GM12878 (cell line): ENCODE measurements at regions not wholly inside any gene's neighbourhood (a gene's known extent, or its start where the extent isn't known, plus 50 kb on each side); places are given as distances from the start of the nearest gene placed in this dataset.

Experiments
- ATAC-seq: fragments of 200-7000 bp; cut with Tn5 transposase; 3 replicates; pipeline ENCODE4 v1.9.1; 2020; ENCODE audit warnings: mild to moderate bottlenecking, moderate library complexity
- BruUV-seq: library from RNA; stranded (reverse); fragments of 400-500 nt; replicated peaks from 2 replicates; lab custom pipeline; 2021; lab: Mats Ljungman, UMichigan
- CTCF ChIA-PET: fragments of 300-600 bp; sonication (Branson Sonifier 250); formaldehyde crosslinking; extraction: SDS; loops from one replicate; lab custom pipeline; 2021; ENCODE audit warnings: inconsistent platforms; lab: Yijun Ruan, JAX
- POLR2A ChIA-PET: fragments of 350-600 bp; formaldehyde crosslinking; extraction: SDS; loops from one replicate; lab custom pipeline; 2021; ENCODE audit warnings: inconsistent platforms; lab: Charles Lee
- RAD21 ChIA-PET: fragments of 300-600 bp; sonication (Branson Sonifier 250); formaldehyde crosslinking; loops from one replicate; lab custom pipeline; 2023; ENCODE audit warnings: antibody characterized with exemption; ENCODE audit not compliant: unreplicated experiment; lab: Charles Lee
- SMC1A ChIA-PET: fragments of 300-600 bp; sonication (Branson Sonifier 250); formaldehyde crosslinking; loops from one replicate; lab custom pipeline; 2023; ENCODE audit not compliant: unreplicated experiment, uncharacterized antibody; lab: Charles Lee
- DNase-seq: peaks from one replicate; pipeline ENCODE4 v3.0.0-alpha.2; 2011; ENCODE audit warnings: low read depth, low spot score
- FAIRE-seq: peaks from 3 replicates; lab custom pipeline; 2011; peaks lifted over from hg19 to GRCh38; lab: Jason Lieb, UNC
- H2AFZ ChIP-seq: 2 replicates; pipeline ENCODE4 v1.6.0; 2011; ENCODE audit warnings: low read depth, low read length, control low read depth; ENCODE audit not compliant: control insufficient read depth
- H3K27ac ChIP-seq: 2 replicates; pipeline ENCODE4 v1.5.1; 2011; ENCODE audit warnings: control low read depth; ENCODE audit not compliant: control insufficient read depth, insufficient read depth
- H3K27me3 ChIP-seq, 2 experiments: replicated peaks in 1 of 2; 2 replicates each; pipeline versions ENCODE4 v1.6.0 to v1.6.1; 2011; ENCODE audit warnings: low read length in 1 of 2; ENCODE audit not compliant: control insufficient read depth in 2 of 2, insufficient read depth in 2 of 2
- H3K36me3 ChIP-seq, 2 experiments: 2 replicates each; pipeline ENCODE4 v1.5.1; 2011; ENCODE audit warnings: low read length in 1 of 2; ENCODE audit not compliant: control insufficient read depth in 2 of 2, insufficient read depth in 2 of 2
- H3K4me1 ChIP-seq: 2 replicates; pipeline ENCODE4 v1.6.1; 2011; ENCODE audit warnings: mild to moderate bottlenecking, low read length, moderate library complexity, mixed read lengths; ENCODE audit not compliant: control insufficient read depth, insufficient read depth
- H3K4me2 ChIP-seq: 2 replicates; pipeline ENCODE4 v1.6.0; 2011; ENCODE audit warnings: control low read depth; ENCODE audit not compliant: control insufficient read depth, insufficient read depth
- H3K4me3 ChIP-seq: fragments of 200-600 bp; sonication (generic); 2 replicates; pipeline ENCODE4 v1.5.1; 2016
- H3K79me2 ChIP-seq: 2 replicates; pipeline ENCODE4 v1.6.0; 2011; ENCODE audit warnings: low read length; ENCODE audit not compliant: control insufficient read depth, insufficient read depth
- H3K9ac ChIP-seq: 2 replicates; pipeline ENCODE4 v1.8.0; 2011; ENCODE audit warnings: low read length, control low read depth, mixed read lengths; ENCODE audit not compliant: control insufficient read depth, insufficient read depth
- H3K9me3 ChIP-seq: replicated peaks from 3 replicates; pipeline ENCODE4 v1.5.1; 2011; ENCODE audit warnings: mild to moderate bottlenecking, low read length; ENCODE audit not compliant: control insufficient read depth, insufficient read depth
- H4K20me1 ChIP-seq: 2 replicates; pipeline ENCODE4 v1.6.0; 2011; ENCODE audit not compliant: control insufficient read depth, insufficient read depth
- ATF3 ChIP-seq: IDR thresholded peaks from 2 replicates; pipeline ENCODE4 v1.6.1; 2011; ENCODE audit warnings: low read depth, mild to moderate bottlenecking, low read length, moderate library complexity, borderline replicate concordance; ENCODE audit errors: extremely low read depth
- BRCA1 ChIP-seq: IDR thresholded peaks from 2 replicates; pipeline ENCODE4 v1.6.1; 2011; ENCODE audit warnings: low read depth, low read length, improper control_type of control experiment
- CBX5 ChIP-seq: sonication (generic); IDR thresholded peaks from 2 replicates; pipeline ENCODE4 v1.6.1; 2016; ENCODE audit warnings: low read depth, moderate library complexity, mild to moderate bottlenecking, inconsistent platforms
- CHD2 ChIP-seq: IDR thresholded peaks from 2 replicates; pipeline ENCODE4 v1.6.1; 2011; ENCODE audit warnings: low read depth, low read length, improper control_type of control experiment, borderline replicate concordance
- CREB1 ChIP-seq: IDR thresholded peaks from 2 replicates; pipeline ENCODE4 v1.6.1; 2012; ENCODE audit warnings: low read depth, mild to moderate bottlenecking, inconsistent platforms
- EGR1 ChIP-seq, 2 experiments: IDR thresholded peaks; 1 replicate in 1 of 2; 2 replicates in 1 of 2; pipeline ENCODE4 v1.6.1; 2011 to 2012; ENCODE audit warnings: low read depth in 2 of 2, low read length in 2 of 2, borderline replicate concordance in 1 of 2, mild to moderate bottlenecking in 1 of 2, moderate library complexity in 1 of 2
- EP300 ChIP-seq, 2 experiments: fragments of 150-350 bp in 1 of 2; IDR thresholded peaks; 2 replicates each; pipeline ENCODE4 v1.6.1; 2011 to 2012; ENCODE audit warnings: low read depth in 2 of 2, low read length in 2 of 2, borderline replicate concordance in 1 of 2, improper control_type of control experiment in 1 of 2, inconsistent platforms in 1 of 2; ENCODE audit not compliant: control insufficient read depth in 1 of 2
- ETV6 ChIP-seq, 2 experiments: fragments of 450-650 bp in 1 of 2; IDR thresholded peaks in 1 of 2; conservative IDR thresholded peaks in 1 of 2; 2 replicates each; pipeline ENCODE4 v1.6.1; 2014; ENCODE audit warnings: antibody characterized with exemption in 1 of 2, borderline replicate concordance in 1 of 2, low read depth in 1 of 2, mild to moderate bottlenecking in 1 of 2, moderate library complexity in 1 of 2
- FOS ChIP-seq: IDR thresholded peaks from 3 replicates; pipeline ENCODE4 v1.6.1; 2011; ENCODE audit warnings: borderline replicate concordance; ENCODE audit not compliant: insufficient read length; ENCODE audit errors: extremely low read depth
- HCFC1 ChIP-seq: fragments of 150-350 bp; IDR thresholded peaks from 2 replicates; pipeline ENCODE4 v1.6.1; 2014; ENCODE audit warnings: low read length
- IRF4 ChIP-seq: IDR thresholded peaks from 2 replicates; pipeline ENCODE4 v1.6.1; 2011; ENCODE audit warnings: low read depth, low read length
- IRF5 ChIP-seq: fragments of 450-650 bp; IDR thresholded peaks from 2 replicates; pipeline ENCODE4 v1.6.1; 2017; ENCODE audit warnings: borderline replicate concordance
- KLF5 ChIP-seq: fragments of 450-650 bp; IDR thresholded peaks from 2 replicates; pipeline ENCODE4 v1.6.1; 2014; ENCODE audit warnings: mild to moderate bottlenecking; ENCODE audit not compliant: partially characterized antibody
- MAX ChIP-seq: IDR thresholded peaks from 2 replicates; pipeline ENCODE4 v1.6.1; 2012; ENCODE audit warnings: low read depth, low read length, improper control_type of control experiment
- NFIC ChIP-seq: IDR thresholded peaks from 2 replicates; pipeline ENCODE4 v1.6.1; 2012; ENCODE audit warnings: low read depth, mild to moderate bottlenecking, inconsistent platforms, low read length, moderate library complexity
- RUNX3 ChIP-seq: IDR thresholded peaks from 2 replicates; pipeline ENCODE4 v1.6.1; 2012; ENCODE audit warnings: low read length, inconsistent platforms
- SIN3A ChIP-seq: IDR thresholded peaks from 2 replicates; pipeline ENCODE4 v1.6.1; 2012; ENCODE audit warnings: low read depth, low read length, improper control_type of control experiment
- SMAD1 ChIP-seq: fragments of 450-650 bp; IDR thresholded peaks from 2 replicates; pipeline ENCODE4 v1.6.1; 2018; ENCODE audit warnings: mild to moderate bottlenecking, low read depth; ENCODE audit not compliant: partially characterized antibody
- SMARCA5 ChIP-seq: fragments of 450-650 bp; IDR thresholded peaks from 2 replicates; pipeline ENCODE4 v1.6.1; 2017; ENCODE audit warnings: mild to moderate bottlenecking
- SPI1 ChIP-seq: IDR thresholded peaks from 2 replicates; pipeline ENCODE4 v1.6.1; 2011; ENCODE audit warnings: low read depth, mild to moderate bottlenecking, low read length, moderate library complexity, borderline replicate concordance; ENCODE audit not compliant: insufficient read depth
- STAT3 ChIP-seq: IDR thresholded peaks from 2 replicates; pipeline ENCODE4 v1.6.1; 2011; ENCODE audit warnings: low read depth, low read length, improper control_type of control experiment
- TARDBP ChIP-seq: IDR thresholded peaks from 2 replicates; pipeline ENCODE4 v1.6.1; 2016; ENCODE audit warnings: borderline replicate concordance
- ZNF24 ChIP-seq: fragments of 450-650 bp; IDR thresholded peaks from 2 replicates; pipeline ENCODE4 v1.6.1; 2017; ENCODE audit warnings: antibody characterized with exemption, mild to moderate bottlenecking
- ZNF274 ChIP-seq: IDR thresholded peaks from one replicate; pipeline ENCODE4 v1.8.0; 2011; ENCODE audit not compliant: insufficient read length, insufficient read depth
- WGBS: methylation state at CpG from one replicate; pipeline ENCODE4 v1.1.6; 2016; ENCODE audit warnings: low lambda C conversion rate; ENCODE audit not compliant: insufficient replicate concordance, insufficient coverage; ENCODE audit errors: missing lambda C conversion rate; 5-methylcytosine and 5-hydroxymethylcytosine counted together
- in situ Hi-C: fragments of 300-500 bp; cut with MboI; formaldehyde crosslinking; loops from 9 replicates; pipeline ENCODE4 v1.14.3; 2018; ENCODE audit warnings: mixed read lengths
- intact Hi-C: fragments of 100-400 bp; cut with micrococcal nuclease; formaldehyde crosslinking; loops from one replicate; pipeline ENCODE4 v1.14.2; 2022; ENCODE audit not compliant: unreplicated experiment

- TF ChIP-seq ZNF24, result no peak
- no peak for TF ChIP-seq CBX5
- no peak for TF ChIP-seq CREB1
- no peak for TF ChIP-seq ETV6 (conservative IDR thresholded peaks at IDR 0.05 in 1 of 2, IDR thresholded peaks at IDR 0.05 in 1 of 2; ENCODE audit: borderline replicate concordance in 1 of 2, low read depth in 1 of 2)
- no peak for TF ChIP-seq MAX
- TF ChIP-seq SMAD1, result no peak
- TF ChIP-seq RUNX3, result no peak
- TF ChIP-seq ATF3, result no peak
- TF ChIP-seq SIN3A, result no peak
- TF ChIP-seq, all 136 proteins: peak for 0
These were observed 628.5 kb downstream of the GBE1 start (continued) for GRCh38 chr3:81132995-81133394.

- no peak for FAIRE-seq
- CTCF ChIA-PET, result interaction anchor here (1.4 kb wide), 1 partner anchor 15 kb away, joined by 3 read pairs; no protein-coding TSS in a partner anchor
- Histone ChIP-seq H3K27ac (no peak overlapping the region), H3K79me2 (no peaks in the 10 kb centered on the region), H3K4me3 (no peak overlapping the region), H3K9ac (no peak overlapping the region), H2AFZ (no peak overlapping the region), H3K4me2 (no peak overlapping the region), H3K36me3 (no peaks in the 10 kb centered on the region), H4K20me1 (no peaks in the 10 kb centered on the region), H3K4me1 (no peaks in the 10 kb centered on the region), H3K27me3 (no peaks in the 10 kb centered on the region), H3K9me3 (no peaks in the 10 kb centered on the region)
- no TSS peak for BruUV-seq
- POLR2A ChIA-PET, result no interaction called here
- RAD21 ChIA-PET, result no interaction called here
- SMC1A ChIA-PET, result no interaction called here
- in situ Hi-C loops, result no loop called here
- no peak for ATAC-seq
- no peak for DNase-seq
- WGBS, result 2% methylated on average over 5 of the region's 5 CpGs
- intact Hi-C loops, result no loop called here
- TF ChIP-seq KLF5, result no peak
- TF ChIP-seq IRF4, result no peak
- no peak for TF ChIP-seq BRCA1
- TF ChIP-seq SMARCA5, result no peak
- TF ChIP-seq SPI1, result no peak
- no peak for TF ChIP-seq NFIC
- TF ChIP-seq FOS, result no peak
- no peak for TF ChIP-seq EGR1 (IDR thresholded peaks at IDR 0.05; ENCODE audit: borderline replicate concordance in 1 of 2, low read depth in 2 of 2, low read length in 2 of 2)
- no peak for TF ChIP-seq STAT3
- no peak for TF ChIP-seq TARDBP
- TF ChIP-seq CHD2, result no peak
- TF ChIP-seq ZNF274, result no peak
- no peak for TF ChIP-seq EP300 (IDR thresholded peaks at IDR 0.05; ENCODE audit: borderline replicate concordance in 1 of 2, control insufficient read depth in 1 of 2, low read depth in 2 of 2, low read length in 2 of 2)
- TF ChIP-seq IRF5, result no peak
- TF ChIP-seq HCFC1, result no peak
These were observed 655.5 kb downstream of the GBE1 start for GRCh38 chr3:81105789-81106488.
